PC-3 (cell line): ENCODE measurements at regions not wholly inside any gene's neighbourhood (a gene's known extent, or its start where the extent isn't known, plus 50 kb on each side); places are given as distances from the start of the nearest gene placed in this dataset.
A peak's percentile ranks its signal among the peaks of the same experiment; 100 is the strongest.

Source experiments
- ATAC-seq: fragments of 200-7000 bp; cut with Tn5 transposase; 2 replicates; pipeline ENCODE4 v1.9.1; 2020; ENCODE audit warnings: mild to moderate bottlenecking, moderate library complexity
- BruUV-seq: library from RNA; stranded (reverse); fragments of 400-500 nt; replicated peaks from 2 replicates; lab custom pipeline; 2021; lab: Mats Ljungman, UMichigan
- CTCF ChIA-PET: fragments of 300-600 bp; sonication (Branson Sonifier 250); formaldehyde crosslinking; loops from one replicate; lab custom pipeline; 2022; ENCODE audit warnings: antibody characterized with exemption; lab: Charles Lee
- POLR2A ChIA-PET: fragments of 300-600 bp; sonication (Branson Sonifier 250); formaldehyde crosslinking; loops from one replicate; lab custom pipeline; 2022; ENCODE audit warnings: antibody characterized with exemption; ENCODE audit not compliant: unreplicated experiment; lab: Charles Lee
- DNase-seq: peaks from one replicate; pipeline ENCODE4 v3.0.0-alpha.2; 2015
- H2AFZ ChIP-seq: fragments of 300-600 bp; sonication (generic); 2 replicates; pipeline ENCODE4 v1.6.0; 2016; ENCODE audit warnings: antibody characterized with exemption, low read length
- H3F3A ChIP-seq: fragments of 300-600 bp; sonication (generic); one replicate; pipeline ENCODE4 v1.6.0; 2017; ENCODE audit warnings: antibody characterized with exemption, low read length, control low read depth, mild to moderate bottlenecking; ENCODE audit not compliant: unreplicated experiment
- H3K27ac ChIP-seq: fragments of 300-600 bp; sonication (generic); 2 replicates; pipeline ENCODE4 v1.5.1; 2016; ENCODE audit warnings: mild to moderate bottlenecking, low read length
- H3K27me3 ChIP-seq: fragments of 300-600 bp; sonication (generic); 2 replicates; pipeline ENCODE4 v1.6.1; 2016; ENCODE audit warnings: low read length, mixed read lengths
- H3K36me3 ChIP-seq: fragments of 300-600 bp; sonication (generic); 2 replicates; pipeline ENCODE4 v1.6.1; 2016; ENCODE audit warnings: low read depth, mixed run types, low read length, mixed read lengths
- H3K4me1 ChIP-seq: fragments of 300-600 bp; sonication (generic); 2 replicates; pipeline ENCODE4 v1.5.1; 2016; ENCODE audit warnings: low read length; ENCODE audit not compliant: insufficient read depth
- H3K4me2 ChIP-seq: fragments of 300-600 bp; sonication (generic); 2 replicates; pipeline ENCODE4 v1.6.0; 2016; ENCODE audit warnings: low read length
- H3K4me3 ChIP-seq: fragments of 300-600 bp; sonication (generic); 2 replicates; pipeline ENCODE4 v1.5.1; 2016; ENCODE audit warnings: mild to moderate bottlenecking, low read length, mixed read lengths
- H3K79me2 ChIP-seq: fragments of 300-600 bp; sonication (generic); 2 replicates; pipeline ENCODE4 v1.6.1; 2017; ENCODE audit warnings: low read length, mixed read lengths
- H3K9ac ChIP-seq: fragments of 300-600 bp; sonication (generic); 2 replicates; pipeline ENCODE4 v1.6.0; 2016; ENCODE audit warnings: mild to moderate bottlenecking, low read length
- H3K9me2 ChIP-seq: fragments of 300-600 bp; sonication (generic); replicated peaks from 2 replicates; pipeline ENCODE4 v1.6.1; 2016; ENCODE audit warnings: mixed run types, low read length, mixed read lengths
- H3K9me3 ChIP-seq: fragments of 300-600 bp; sonication (generic); 2 replicates; pipeline ENCODE4 v1.6.1; 2016; ENCODE audit warnings: low read length, mixed read lengths
- H4K20me1 ChIP-seq: fragments of 300-600 bp; sonication (generic); 2 replicates; pipeline ENCODE4 v1.6.1; 2016; ENCODE audit warnings: low read length, mixed read lengths
- CTCF ChIP-seq: fragments of 300-600 bp; sonication (generic); conservative IDR thresholded peaks from 2 replicates; pipeline ENCODE4 v1.5.1; 2017; ENCODE audit warnings: antibody characterized with exemption, low read depth, mild to moderate bottlenecking, low read length
- EZH2 ChIP-seq: fragments of 300-600 bp; sonication (generic); IDR thresholded peaks from one replicate; pipeline ENCODE4 v1.6.1; 2017; ENCODE audit warnings: antibody characterized with exemption, mild to moderate bottlenecking, low read length; ENCODE audit not compliant: unreplicated experiment
- EZH2phosphoT487 ChIP-seq: fragments of 300-600 bp; sonication (generic); IDR thresholded peaks from 2 replicates; pipeline ENCODE4 v1.6.1; 2018; ENCODE audit warnings: mild to moderate bottlenecking, antibody characterized with exemption, low read length, borderline replicate concordance
- intact Hi-C: fragments of 100-400 bp; cut with micrococcal nuclease; formaldehyde crosslinking; loops from 2 replicates; pipeline ENCODE4 v1.9.0; 2023

GRCh38 chr7:47672977-47673381 is 91.1 kb upstream of the TNS3 start:
- no peaks in the 10 kb centered on the region for H3K27me3 ChIP-seq
- H4K20me1 ChIP-seq, result no peaks in the 10 kb centered on the region
- no peak overlapping the region for H3K27ac ChIP-seq
- ATAC-seq (no peak), DNase-seq (peak; percentile 41)
- no peaks in the 10 kb centered on the region for H3K9me2 ChIP-seq
- no peaks in the 10 kb centered on the region for H3K79me2 ChIP-seq
- no peak for TF ChIP-seq EZH2
- no peak for TF ChIP-seq CTCF
- TF ChIP-seq EZH2phosphoT487, result no peak
- BruUV-seq, result no TSS peak
- H3K9me3 ChIP-seq, result no peaks in the 10 kb centered on the region
- no peak overlapping the region for H3K4me3 ChIP-seq
- CTCF ChIA-PET, result no interaction called here
- no peaks in the 10 kb centered on the region for H3F3A ChIP-seq
- H2AFZ ChIP-seq, result no peak overlapping the region
- H3K4me1 ChIP-seq, result peaks cover 14% of the 10 kb centered on the region
- intact Hi-C loops, result no loop called here
- POLR2A ChIA-PET, result no interaction called here
- no peaks in the 10 kb centered on the region; the same call in 1 of the 2 replicates for H3K36me3 ChIP-seq
- H3K4me2 ChIP-seq, result no peak overlapping the region
- H3K9ac ChIP-seq, result no peak overlapping the region

GRCh38 chr7:47672271-47672791 is 90.4 kb upstream of the TNS3 start:
- no peaks in the 10 kb centered on the region for H3K27me3 ChIP-seq
- no peak overlapping the region for H3K9ac ChIP-seq
- DNase-seq (no peak), ATAC-seq (no peak)
- H3F3A ChIP-seq, result no peaks in the 10 kb centered on the region
- no peak overlapping the region for H3K4me3 ChIP-seq
- H3K4me1 ChIP-seq, result peaks cover 14% of the 10 kb centered on the region
- no peaks in the 10 kb centered on the region for H3K9me2 ChIP-seq
- ChIA-PET CTCF (no interaction called here), POLR2A (interaction anchor here (0.8 kb wide), 1 partner anchor 948 kb away, joined by 5 read pairs; no protein-coding TSS in a partner anchor)
- H3K4me2 ChIP-seq, result no peak overlapping the region
- H3K36me3 ChIP-seq, result no peaks in the 10 kb centered on the region; the same call in 1 of the 2 replicates
- intact Hi-C loops, result no loop called here
- no TSS peak for BruUV-seq
- H4K20me1 ChIP-seq, result no peaks in the 10 kb centered on the region
- H3K9me3 ChIP-seq, result no peaks in the 10 kb centered on the region
- H3K27ac ChIP-seq, result no peak overlapping the region
- TF ChIP-seq EZH2phosphoT487 (no peak), EZH2 (no peak), CTCF (no peak)
- H3K79me2 ChIP-seq, result no peaks in the 10 kb centered on the region
- no peak overlapping the region for H2AFZ ChIP-seq

- TF ChIP-seq EZH2, result no peak
- no peak for TF ChIP-seq CTCF
- TF ChIP-seq EZH2phosphoT487, result no peak
- no peaks in the 10 kb centered on the region for H3K27me3 ChIP-seq
- ChIA-PET POLR2A (no interaction called here), CTCF (no interaction called here)
- H3K4me1 ChIP-seq, result peaks cover 14% of the 10 kb centered on the region
- H3K9me3 ChIP-seq, result no peaks in the 10 kb centered on the region
- no peak overlapping the region for H3K9ac ChIP-seq
- no peak overlapping the region for H3K27ac ChIP-seq
- H3K4me2 ChIP-seq, result no peak overlapping the region
- no TSS peak for BruUV-seq
- ATAC-seq (no peak), DNase-seq (no peak)
- H2AFZ ChIP-seq, result no peak overlapping the region
- H3K36me3 ChIP-seq, result no peaks in the 10 kb centered on the region
- intact Hi-C loops, result no loop called here
- no peaks in the 10 kb centered on the region for H3K9me2 ChIP-seq
- no peaks in the 10 kb centered on the region for H3K79me2 ChIP-seq
- no peaks in the 10 kb centered on the region for H3F3A ChIP-seq
- no peaks in the 10 kb centered on the region for H4K20me1 ChIP-seq
- H3K4me3 ChIP-seq, result no peak overlapping the region
Measured at GRCh38 chr7:47671358-47671757, 89.4 kb upstream of the TNS3 start.
